ENCODE measurements at regions not wholly inside any gene's neighbourhood (a gene's known extent, or its start where the extent isn't known, plus 50 kb on each side); places are given as distances from the start of the nearest gene placed in this dataset.
"Not testable (repeated sequence)": the region's sequence is repeated elsewhere in the genome, so short reads cannot be mapped to it uniquely, and the experiment has no call there.

DNA sequence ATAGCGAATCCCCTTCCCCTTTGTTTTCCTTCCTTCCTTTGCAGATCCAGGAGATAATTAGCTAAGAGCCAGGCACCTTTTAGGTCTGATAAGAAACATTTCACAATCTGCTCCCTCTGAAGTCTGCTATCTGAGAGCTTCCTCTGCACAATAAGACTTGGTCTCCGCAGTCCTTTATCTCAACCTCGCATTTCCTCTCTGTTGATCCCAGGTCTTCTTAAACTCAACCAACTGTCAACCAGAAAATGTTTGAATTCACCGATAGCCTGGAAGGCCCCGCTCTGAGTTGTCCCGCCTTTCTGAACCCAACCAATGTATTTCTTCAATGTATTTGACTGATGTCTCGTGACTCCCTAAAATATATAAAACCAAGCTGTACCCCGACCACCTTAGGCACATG is 78.4 kb upstream of the CTDP1 start:
- WGBS, 2 donors = 62 to 66% methylated on average over 8 of the region's 8 CpGs
- TF ChIP-seq CTCF (IDR thresholded peaks at IDR 0.05) = no peak
- peaks cover 0 to 27% (median 15%) of the 10 kb centered on the region in 7 donors for H3K27me3 ChIP-seq
- peaks cover 0 to 21% (median 9%) of the 10 kb centered on the region in 9 donors for H3K4me1 ChIP-seq
- intact Hi-C loops (cut with DNase I) = no loop called here
- no peaks in the 10 kb centered on the region for H3K9me3 ChIP-seq
- no peak overlapping the region for H3K4me3 ChIP-seq
- no peak overlapping the region for H3K27ac ChIP-seq
- ATAC-seq = no peak
- H3K36me3 ChIP-seq = no peaks in the 10 kb centered on the region
- no peak for DNase-seq

GRCh38 chr18:79603321-79604204 is 76.0 kb upstream of the CTDP1 start:
- peaks cover 0 to 12% (median 0%) of the 10 kb centered on the region in 7 donors for H3K27me3 ChIP-seq
- peak overlapping the region in 2 of 10 donors; percentile 3 to 59 for H3K27ac ChIP-seq
- no peak for ATAC-seq
- peaks cover 0 to 21% (median 9%) of the 10 kb centered on the region in 9 donors for H3K4me1 ChIP-seq
- H3K9me3 ChIP-seq = no peaks in the 10 kb centered on the region
- intact Hi-C loops (cut with DNase I) = no loop called here
- H3K4me3 ChIP-seq = no peak overlapping the region
- H3K36me3 ChIP-seq = no peaks in the 10 kb centered on the region
- no peak for DNase-seq
- 88 to 90% methylated on average over 37 of the region's 37 CpGs for WGBS, 2 donors
- no peak for TF ChIP-seq CTCF (IDR thresholded peaks at IDR 0.05)

DNA sequence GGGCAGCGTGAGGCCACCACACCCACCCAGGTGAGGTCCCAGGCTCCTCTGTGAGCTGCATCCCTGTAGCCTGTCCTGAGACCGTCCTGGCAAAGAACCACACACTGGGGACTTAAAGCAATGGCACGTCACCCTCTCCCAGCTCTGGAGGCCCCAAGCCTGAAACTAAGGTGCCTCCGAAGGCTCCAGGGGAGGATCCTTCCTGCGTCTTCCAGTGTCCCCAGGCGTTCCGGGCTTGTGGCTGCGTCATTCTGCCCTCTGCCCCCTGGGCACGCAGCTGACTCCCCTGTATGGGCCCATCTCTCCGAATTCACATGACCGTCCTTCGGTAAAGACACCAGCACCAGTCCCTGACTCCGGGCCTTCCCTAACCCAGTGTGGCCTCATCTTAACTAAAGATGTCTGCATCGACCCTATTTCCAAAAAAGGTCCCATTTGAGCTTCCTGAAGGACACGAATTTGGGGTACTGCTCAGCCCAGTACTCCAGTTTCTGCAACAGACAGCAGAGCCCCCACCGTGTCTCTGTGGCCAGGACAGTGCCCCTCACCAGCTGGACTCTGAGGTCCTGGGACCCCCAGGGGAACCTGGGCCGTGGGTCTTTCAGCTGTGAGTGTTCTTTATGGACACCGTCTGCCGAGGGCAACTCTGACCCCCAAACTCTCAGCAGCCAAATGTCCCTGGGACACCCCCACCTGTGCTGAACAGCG is 75.2 kb upstream of the CTDP1 start:
- Histone ChIP-seq H3K27me3 (peaks cover 0 to 9% (median 0%) of the 10 kb centered on the region in 7 donors), H3K4me1 (peaks cover 0 to 21% (median 9%) of the 10 kb centered on the region in 9 donors), H3K9me3 (no peaks in the 10 kb centered on the region), H3K36me3 (no peaks in the 10 kb centered on the region), H3K4me3 (no peak overlapping the region), H3K27ac (no peak overlapping the region)
- TF ChIP-seq CTCF (IDR thresholded peaks at IDR 0.05) = no peak
- WGBS, 2 donors = 95 to 97% methylated on average over 20 of the region's 20 CpGs
- ATAC-seq = no peak
- no peak for DNase-seq
- intact Hi-C loops (cut with DNase I) = no loop called here

DNA sequence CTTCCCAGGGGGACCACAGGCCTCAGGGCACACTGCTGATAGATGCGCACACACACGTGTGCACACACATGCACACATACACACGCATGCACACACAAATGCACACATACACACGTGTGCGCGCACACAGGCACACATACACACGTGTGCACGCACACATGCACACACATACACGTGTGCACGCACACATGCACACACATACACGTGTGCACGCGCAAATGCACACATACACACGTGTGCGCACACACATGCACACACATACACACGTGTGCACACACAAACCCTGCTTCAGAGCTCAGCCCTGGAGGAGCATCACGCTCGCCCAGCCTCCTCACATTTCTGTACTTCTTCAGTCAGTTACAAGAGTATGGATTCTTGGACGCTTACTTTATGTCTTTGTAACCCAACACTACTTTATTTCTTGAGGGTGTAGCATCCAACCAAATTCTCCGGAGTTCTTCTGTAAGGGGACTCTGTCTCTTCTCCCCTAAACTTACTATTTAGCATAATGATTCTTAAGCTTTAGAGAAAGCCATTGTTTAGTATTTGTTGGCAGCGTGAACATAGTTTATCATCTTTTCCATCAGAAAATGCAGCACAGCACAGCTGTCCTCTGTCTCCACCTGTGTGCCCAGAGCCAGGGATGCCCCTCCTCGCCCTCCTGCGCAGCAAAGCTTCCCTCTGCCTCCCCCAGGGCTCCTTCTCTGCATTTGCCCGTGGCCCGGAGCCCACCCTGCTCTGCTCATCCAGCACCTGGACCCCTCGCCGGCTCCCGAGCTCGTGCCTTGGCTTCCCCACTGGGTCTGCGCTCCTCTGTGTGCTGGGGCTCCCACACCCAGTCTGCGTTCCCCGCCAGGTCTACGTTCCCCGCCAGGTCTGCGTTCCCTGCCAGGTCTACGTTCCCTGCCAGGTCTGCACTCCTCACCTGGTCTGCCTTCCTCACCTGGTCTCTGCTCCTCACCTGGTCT is 74.4 kb upstream of the CTDP1 start:
- WGBS, 2 donors = 90 to 96% methylated on average over 36 of the region's 36 CpGs
- TF ChIP-seq CTCF (IDR thresholded peaks at IDR 0.05) = no peak
- Histone ChIP-seq H3K36me3 (no peaks in the 10 kb centered on the region), H3K4me1 (peaks cover 0 to 21% (median 9%) of the 10 kb centered on the region in 9 donors), H3K4me3 (no peak overlapping the region), H3K27me3 (peaks cover 0 to 6% (median 0%) of the 10 kb centered on the region in 7 donors), H3K9me3 (no peaks in the 10 kb centered on the region), H3K27ac (no peak overlapping the region)
- no peak for ATAC-seq
- intact Hi-C loops (cut with DNase I) = no loop called here
- DNase-seq = peak in 1 of 2 donors; percentile 6

DNA sequence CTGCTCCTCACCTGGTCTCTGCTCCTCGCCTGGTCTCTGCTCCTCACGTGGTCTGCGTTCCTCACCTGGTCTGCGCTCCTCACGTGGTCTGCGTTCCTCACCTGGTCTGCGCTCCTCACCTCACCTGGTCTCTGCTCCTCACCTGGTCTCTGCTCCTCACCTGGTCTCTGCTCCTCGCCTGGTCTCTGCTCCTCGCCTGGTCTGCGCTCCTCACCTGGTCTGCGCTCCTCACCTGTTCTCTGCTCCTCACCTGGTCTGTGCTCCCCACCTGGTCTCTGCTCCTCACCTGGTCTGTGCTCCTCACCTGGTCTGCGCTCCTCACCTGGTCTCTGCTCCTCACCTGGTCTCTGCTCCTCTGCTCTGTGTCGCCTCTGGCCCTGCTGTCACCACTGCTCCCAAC is 73.5 kb upstream of the CTDP1 start:
- H3K9me3 ChIP-seq; H3K27me3 ChIP-seq; DNase-seq; intact Hi-C loops (cut with DNase I); H3K27ac ChIP-seq; ATAC-seq; H3K36me3 ChIP-seq; H3K4me3 ChIP-seq: not testable (repeated sequence)
- WGBS, 2 donors = 91 to 95% methylated on average over 13 of the region's 13 CpGs
- H3K4me1 ChIP-seq = peaks cover 3 to 28% (median 12%) of the 10 kb centered on the region in 9 donors
